HepG2 (cell line): ENCODE measurements at regions not wholly inside any gene's neighbourhood (a gene's known extent, or its start where the extent isn't known, plus 50 kb on each side); places are given as distances from the start of the nearest gene placed in this dataset.

Source experiments
- FLYWCH1 ChIP-seq: sonication (generic); formaldehyde crosslinking; IDR thresholded peaks from 2 replicates; pipeline ENCODE4 v1.8.1; 2023; ENCODE audit warnings: mild to moderate bottlenecking, missing genetic modification reagents
- IKZF4 ChIP-seq: sonication (generic); formaldehyde crosslinking; IDR thresholded peaks from 2 replicates; pipeline ENCODE4 v1.5.1; 2020; ENCODE audit warnings: borderline replicate concordance, mild to moderate bottlenecking, low read depth, missing genetic modification reagents; ENCODE audit errors: not compliant biosample characterization
- IRX3 ChIP-seq: sonication (generic); formaldehyde crosslinking; IDR thresholded peaks from 2 replicates; pipeline ENCODE4 v1.8.1; 2023; ENCODE audit warnings: mild to moderate bottlenecking, low read depth, missing genetic modification reagents, borderline replicate concordance
- ZFY ChIP-seq: sonication (generic); formaldehyde crosslinking; IDR thresholded peaks from 2 replicates; pipeline ENCODE4 v1.4.0; 2020; ENCODE audit warnings: missing genetic modification reagents
- ZNF441 ChIP-seq: sonication (generic); formaldehyde crosslinking; IDR thresholded peaks from 2 replicates; pipeline ENCODE4 v1.7.0; 2021; ENCODE audit warnings: missing genetic modification reagents, borderline replicate concordance
- ZNF543 ChIP-seq: sonication (generic); formaldehyde crosslinking; IDR thresholded peaks from 2 replicates; pipeline ENCODE4 v1.4.0; 2020; ENCODE audit warnings: mild to moderate bottlenecking, missing genetic modification reagents
- ZNF670 ChIP-seq: sonication (generic); formaldehyde crosslinking; IDR thresholded peaks from 2 replicates; pipeline ENCODE4 v1.8.0; 2022; ENCODE audit warnings: mild to moderate bottlenecking, missing genetic modification reagents, borderline replicate concordance
- TF ChIP-seq, protein P1 (sequence below): sonication (generic); formaldehyde crosslinking; IDR thresholded peaks from 2 replicates; pipeline ENCODE4; 2020; ENCODE audit warnings: missing genetic modification reagents, mild to moderate bottlenecking, borderline replicate concordance
- TF ChIP-seq, protein P2 (sequence below): sonication (generic); formaldehyde crosslinking; conservative IDR thresholded peaks from 2 replicates; pipeline ENCODE4 v1.4.0; 2020; ENCODE audit warnings: missing genetic modification reagents
- TF ChIP-seq, protein P3 (sequence below): sonication (generic); formaldehyde crosslinking; IDR thresholded peaks from 2 replicates; pipeline ENCODE4 v1.5.1; 2020; ENCODE audit warnings: mild to moderate bottlenecking, missing genetic modification reagents, moderate library complexity

DNA sequence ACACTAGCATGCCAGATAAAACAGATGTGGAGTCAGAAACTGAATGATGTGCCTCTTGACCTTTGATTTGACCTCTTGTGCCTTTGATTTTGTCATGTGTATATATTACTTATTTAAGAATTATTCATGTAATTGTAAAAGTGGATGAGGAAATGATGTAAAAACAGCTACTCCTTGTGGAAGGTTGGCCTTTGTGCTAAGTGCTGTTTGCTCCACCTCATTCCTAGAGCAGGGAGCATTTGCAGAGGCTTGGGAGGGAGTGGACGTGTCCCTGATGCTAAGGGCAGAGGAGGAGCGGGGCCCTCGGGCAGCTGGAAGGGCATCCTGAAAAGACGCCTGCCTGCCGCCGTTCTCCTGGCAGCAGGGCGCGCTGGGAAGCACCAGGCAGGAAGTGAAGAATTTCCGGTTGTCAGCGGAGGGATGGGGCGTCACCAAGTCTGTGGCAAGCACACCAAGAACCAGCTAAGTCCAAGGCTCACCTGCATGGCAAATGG lies 197.6 kb upstream of the ZNF32 start (continued):
- TF ChIP-seq, protein P1, sequence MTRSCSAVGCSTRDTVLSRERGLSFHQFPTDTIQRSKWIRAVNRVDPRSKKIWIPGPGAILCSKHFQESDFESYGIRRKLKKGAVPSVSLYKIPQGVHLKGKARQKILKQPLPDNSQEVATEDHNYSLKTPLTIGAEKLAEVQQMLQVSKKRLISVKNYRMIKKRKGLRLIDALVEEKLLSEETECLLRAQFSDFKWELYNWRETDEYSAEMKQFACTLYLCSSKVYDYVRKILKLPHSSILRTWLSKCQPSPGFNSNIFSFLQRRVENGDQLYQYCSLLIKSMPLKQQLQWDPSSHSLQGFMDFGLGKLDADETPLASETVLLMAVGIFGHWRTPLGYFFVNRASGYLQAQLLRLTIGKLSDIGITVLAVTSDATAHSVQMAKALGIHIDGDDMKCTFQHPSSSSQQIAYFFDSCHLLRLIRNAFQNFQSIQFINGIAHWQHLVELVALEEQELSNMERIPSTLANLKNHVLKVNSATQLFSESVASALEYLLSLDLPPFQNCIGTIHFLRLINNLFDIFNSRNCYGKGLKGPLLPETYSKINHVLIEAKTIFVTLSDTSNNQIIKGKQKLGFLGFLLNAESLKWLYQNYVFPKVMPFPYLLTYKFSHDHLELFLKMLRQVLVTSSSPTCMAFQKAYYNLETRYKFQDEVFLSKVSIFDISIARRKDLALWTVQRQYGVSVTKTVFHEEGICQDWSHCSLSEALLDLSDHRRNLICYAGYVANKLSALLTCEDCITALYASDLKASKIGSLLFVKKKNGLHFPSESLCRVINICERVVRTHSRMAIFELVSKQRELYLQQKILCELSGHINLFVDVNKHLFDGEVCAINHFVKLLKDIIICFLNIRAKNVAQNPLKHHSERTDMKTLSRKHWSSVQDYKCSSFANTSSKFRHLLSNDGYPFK (CRISPR knock-in tag) = no peak
- TF ChIP-seq IKZF4 = no peak
- TF ChIP-seq ZNF543 (CRISPR knock-in tag) = no peak
- TF ChIP-seq ZNF441 (CRISPR knock-in tag) = no peak
- TF ChIP-seq ZFY (CRISPR knock-in tag) = no peak
- no peak for TF ChIP-seq ZNF670 (CRISPR knock-in tag)
- TF ChIP-seq, protein P2, sequence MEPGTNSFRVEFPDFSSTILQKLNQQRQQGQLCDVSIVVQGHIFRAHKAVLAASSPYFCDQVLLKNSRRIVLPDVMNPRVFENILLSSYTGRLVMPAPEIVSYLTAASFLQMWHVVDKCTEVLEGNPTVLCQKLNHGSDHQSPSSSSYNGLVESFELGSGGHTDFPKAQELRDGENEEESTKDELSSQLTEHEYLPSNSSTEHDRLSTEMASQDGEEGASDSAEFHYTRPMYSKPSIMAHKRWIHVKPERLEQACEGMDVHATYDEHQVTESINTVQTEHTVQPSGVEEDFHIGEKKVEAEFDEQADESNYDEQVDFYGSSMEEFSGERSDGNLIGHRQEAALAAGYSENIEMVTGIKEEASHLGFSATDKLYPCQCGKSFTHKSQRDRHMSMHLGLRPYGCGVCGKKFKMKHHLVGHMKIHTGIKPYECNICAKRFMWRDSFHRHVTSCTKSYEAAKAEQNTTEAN = no peak
- TF ChIP-seq, protein P3, sequence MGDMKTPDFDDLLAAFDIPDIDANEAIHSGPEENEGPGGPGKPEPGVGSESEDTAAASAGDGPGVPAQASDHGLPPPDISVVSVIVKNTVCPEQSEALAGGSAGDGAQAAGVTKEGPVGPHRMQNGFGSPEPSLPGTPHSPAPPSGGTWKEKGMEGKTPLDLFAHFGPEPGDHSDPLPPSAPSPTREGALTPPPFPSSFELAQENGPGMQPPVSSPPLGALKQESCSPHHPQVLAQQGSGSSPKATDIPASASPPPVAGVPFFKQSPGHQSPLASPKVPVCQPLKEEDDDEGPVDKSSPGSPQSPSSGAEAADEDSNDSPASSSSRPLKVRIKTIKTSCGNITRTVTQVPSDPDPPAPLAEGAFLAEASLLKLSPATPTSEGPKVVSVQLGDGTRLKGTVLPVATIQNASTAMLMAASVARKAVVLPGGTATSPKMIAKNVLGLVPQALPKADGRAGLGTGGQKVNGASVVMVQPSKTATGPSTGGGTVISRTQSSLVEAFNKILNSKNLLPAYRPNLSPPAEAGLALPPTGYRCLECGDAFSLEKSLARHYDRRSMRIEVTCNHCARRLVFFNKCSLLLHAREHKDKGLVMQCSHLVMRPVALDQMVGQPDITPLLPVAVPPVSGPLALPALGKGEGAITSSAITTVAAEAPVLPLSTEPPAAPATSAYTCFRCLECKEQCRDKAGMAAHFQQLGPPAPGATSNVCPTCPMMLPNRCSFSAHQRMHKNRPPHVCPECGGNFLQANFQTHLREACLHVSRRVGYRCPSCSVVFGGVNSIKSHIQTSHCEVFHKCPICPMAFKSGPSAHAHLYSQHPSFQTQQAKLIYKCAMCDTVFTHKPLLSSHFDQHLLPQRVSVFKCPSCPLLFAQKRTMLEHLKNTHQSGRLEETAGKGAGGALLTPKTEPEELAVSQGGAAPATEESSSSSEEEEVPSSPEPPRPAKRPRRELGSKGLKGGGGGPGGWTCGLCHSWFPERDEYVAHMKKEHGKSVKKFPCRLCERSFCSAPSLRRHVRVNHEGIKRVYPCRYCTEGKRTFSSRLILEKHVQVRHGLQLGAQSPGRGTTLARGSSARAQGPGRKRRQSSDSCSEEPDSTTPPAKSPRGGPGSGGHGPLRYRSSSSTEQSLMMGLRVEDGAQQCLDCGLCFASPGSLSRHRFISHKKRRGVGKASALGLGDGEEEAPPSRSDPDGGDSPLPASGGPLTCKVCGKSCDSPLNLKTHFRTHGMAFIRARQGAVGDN = no peak
- no peak for TF ChIP-seq IRX3 (CRISPR knock-in tag)
- no peak for TF ChIP-seq FLYWCH1 (CRISPR knock-in tag)
